ENCODE measurements at regions not wholly inside any gene's neighbourhood (a gene's known extent, or its start where the extent isn't known, plus 50 kb on each side); places are given as distances from the start of the nearest gene placed in this dataset.

DNA sequence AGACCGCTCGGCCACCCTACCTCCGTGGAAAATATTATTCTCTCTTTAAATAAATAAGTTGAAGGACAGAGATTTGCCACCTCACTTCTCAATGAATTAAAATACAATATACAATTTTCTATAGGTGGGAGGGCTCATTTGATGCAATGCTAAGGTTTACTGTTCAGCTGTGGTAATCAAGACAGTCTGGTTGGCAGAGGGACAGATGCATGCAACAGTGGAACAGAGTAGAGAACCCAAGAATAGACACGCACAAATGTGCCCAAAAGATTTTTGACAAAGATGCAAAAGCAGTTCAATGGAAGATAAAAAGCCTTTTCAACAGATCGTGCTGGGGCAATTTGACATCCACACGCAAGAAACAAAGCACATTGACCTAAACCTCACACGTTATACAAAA is 145.2 kb downstream of the CEBPB start:
- TF ChIP-seq CTCF (IDR thresholded peaks at IDR 0.05) (no peak), POLR2A (IDR thresholded peaks at IDR 0.05) (no peak), POLR2AphosphoS5 (IDR thresholded peaks at IDR 0.05; ENCODE audit: insufficient read depth in 1 of 2, low read depth in 1 of 2) (no peak)
